CD4-positive, alpha-beta T cell (primary cell): ENCODE measurements at regions not wholly inside any gene's neighbourhood (a gene's known extent, or its start where the extent isn't known, plus 50 kb on each side); places are given as distances from the start of the nearest gene placed in this dataset.

Experiments used
- ATAC-seq: fragments of 200-7000 bp; cut with Tn5 transposase; one replicate; pipeline ENCODE4 v1.10.0; 2022; ENCODE audit warnings: mild to moderate bottlenecking; ENCODE audit not compliant: poor library complexity
- CTCF ChIA-PET: fragments of 350-600 bp; sonication (Branson Sonifier 250); formaldehyde crosslinking; loops from one replicate; lab custom pipeline; 2021; ENCODE audit warnings: antibody characterized with exemption, inconsistent platforms; lab: Charles Lee
- POLR2A ChIA-PET: fragments of 350-600 bp; sonication (Branson Sonifier 250); formaldehyde crosslinking; loops from one replicate; lab custom pipeline; 2021; ENCODE audit warnings: antibody characterized with exemption, inconsistent platforms; lab: Charles Lee
- DNase-seq, 14 experiments: peaks; one replicate each; pipeline ENCODE4 v3.0.0-alpha.2; 2013 to 2020; ENCODE audit warnings: mixed read lengths in 2 of 14
- H3K27ac ChIP-seq, 2 donors: one replicate each; pipeline versions ENCODE4 v1.5.1 to v1.7.0; 2013; ENCODE audit warnings: low read length in 2 of 2, low read depth in 1 of 2, mild to moderate bottlenecking in 1 of 2
- H3K27me3 ChIP-seq, 2 experiments: 1 replicate in 1 of 2; 2 replicates in 1 of 2; pipeline versions ENCODE4 v1.6.1 to v1.7.0; 2013; ENCODE audit warnings: low read length in 2 of 2, control low read depth in 1 of 2, mild to moderate bottlenecking in 1 of 2, moderate library complexity in 1 of 2; ENCODE audit not compliant: insufficient read depth in 2 of 2, control insufficient read depth in 1 of 2
- H3K36me3 ChIP-seq: one replicate; pipeline ENCODE4 v1.6.1; 2013; ENCODE audit warnings: low read length, control low read depth; ENCODE audit not compliant: insufficient read depth
- H3K4me1 ChIP-seq: one replicate; pipeline ENCODE4 v1.6.1; 2013; ENCODE audit warnings: low read length, control low read depth; ENCODE audit not compliant: insufficient read depth
- H3K4me3 ChIP-seq: one replicate; pipeline ENCODE4 v1.5.1; 2013; ENCODE audit warnings: mild to moderate bottlenecking, low read length, moderate library complexity
- H3K9me3 ChIP-seq, 2 experiments: 1 replicate in 1 of 2; 2 replicates in 1 of 2; pipeline versions ENCODE4 v1.6.1 to v1.7.0; 2013; ENCODE audit warnings: low read length in 2 of 2, mild to moderate bottlenecking in 2 of 2, control low read depth in 1 of 2, moderate library complexity in 1 of 2; ENCODE audit not compliant: control insufficient read depth in 1 of 2, insufficient read depth in 1 of 2
- H3K27ac Mint-ChIP-seq: one replicate; pipeline ENCODE4 v1.8.0; 2020; ENCODE audit warnings: mixed read lengths
- H3K27me3 Mint-ChIP-seq: one replicate; pipeline ENCODE4 v1.8.0; 2021; ENCODE audit warnings: mixed read lengths
- H3K36me3 Mint-ChIP-seq: one replicate; pipeline ENCODE4 v1.8.0; 2021; ENCODE audit warnings: low read depth, mixed read lengths
- H3K4me1 Mint-ChIP-seq: one replicate; pipeline ENCODE4 v1.8.0; 2021; ENCODE audit warnings: low read depth, mixed read lengths
- H3K4me3 Mint-ChIP-seq: one replicate; pipeline ENCODE4 v1.8.0; 2020; ENCODE audit warnings: mild to moderate bottlenecking, mixed read lengths
- H3K9me3 Mint-ChIP-seq: one replicate; pipeline ENCODE4 v1.8.0; 2020; ENCODE audit warnings: mixed read lengths
- intact Hi-C, 2 experiments: fragments of 100-400 bp; cut with DNase I in 1 of 2; cut with micrococcal nuclease in 1 of 2; formaldehyde crosslinking; loops; one replicate each; pipeline versions ENCODE4 v1.15.1 to v1.9.0; 2023 to 2025; cut with DNase I, micrococcal nuclease
- TF ChIP-seq, protein P1 (sequence below): fragments of 200-600 bp; IDR thresholded peaks from one replicate; pipeline ENCODE4 v1.8.0; 2022; ENCODE audit warnings: antibody characterized with exemption, mild to moderate bottlenecking

DNA sequence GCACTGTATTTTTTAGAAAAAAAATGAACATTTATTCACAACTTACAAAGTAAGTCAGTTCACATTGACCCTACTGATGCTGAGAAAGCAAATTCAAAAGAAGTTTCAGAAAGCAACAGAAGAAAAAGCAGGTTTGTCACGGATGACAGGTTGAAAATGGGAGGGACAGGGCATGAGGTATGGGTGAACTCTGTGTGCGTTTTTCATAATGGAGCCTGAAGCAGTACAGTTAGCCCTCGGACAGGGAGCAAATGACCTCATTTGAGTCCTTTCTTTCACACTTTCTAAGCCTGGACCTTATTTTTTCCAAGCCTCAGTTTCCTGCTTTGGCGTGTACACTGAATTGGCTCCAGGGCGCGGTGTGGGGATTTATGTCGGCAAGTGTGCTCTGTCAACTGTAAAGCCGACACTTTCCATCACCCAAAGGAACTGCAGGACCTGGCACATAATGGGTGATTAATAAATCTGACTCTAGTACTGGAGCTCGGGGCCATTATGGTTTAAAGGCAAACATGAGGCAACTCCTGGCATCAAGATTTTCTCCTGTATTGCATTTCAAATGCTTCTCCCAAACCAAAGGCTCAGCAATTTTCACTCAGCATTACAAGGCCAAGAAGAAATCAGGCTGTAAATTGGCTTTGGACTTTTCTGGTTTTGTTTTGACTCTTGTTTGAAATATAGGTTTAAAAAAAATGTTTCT, 345.5 kb upstream of the DUSP10 start:
- ChIA-PET CTCF (no interaction called here), POLR2A (no interaction called here)
- Histone ChIP-seq H3K27me3 (no peaks in the 10 kb centered on the region), H3K36me3 (no peaks in the 10 kb centered on the region), H3K4me1 (no peaks in the 10 kb centered on the region), H3K9me3 (peaks cover 0 to 6% of the 10 kb centered on the region in 2 experiments), H3K4me3 (no peak overlapping the region), H3K27ac (no peak overlapping the region)
- no peak for ATAC-seq
- no peaks in the 10 kb centered on the region for H3K9me3 Mint-ChIP-seq
- DNase-seq, result no peak
- no peaks in the 10 kb centered on the region for H3K36me3 Mint-ChIP-seq
- no peak overlapping the region for H3K27ac Mint-ChIP-seq
- TF ChIP-seq, protein P1, sequence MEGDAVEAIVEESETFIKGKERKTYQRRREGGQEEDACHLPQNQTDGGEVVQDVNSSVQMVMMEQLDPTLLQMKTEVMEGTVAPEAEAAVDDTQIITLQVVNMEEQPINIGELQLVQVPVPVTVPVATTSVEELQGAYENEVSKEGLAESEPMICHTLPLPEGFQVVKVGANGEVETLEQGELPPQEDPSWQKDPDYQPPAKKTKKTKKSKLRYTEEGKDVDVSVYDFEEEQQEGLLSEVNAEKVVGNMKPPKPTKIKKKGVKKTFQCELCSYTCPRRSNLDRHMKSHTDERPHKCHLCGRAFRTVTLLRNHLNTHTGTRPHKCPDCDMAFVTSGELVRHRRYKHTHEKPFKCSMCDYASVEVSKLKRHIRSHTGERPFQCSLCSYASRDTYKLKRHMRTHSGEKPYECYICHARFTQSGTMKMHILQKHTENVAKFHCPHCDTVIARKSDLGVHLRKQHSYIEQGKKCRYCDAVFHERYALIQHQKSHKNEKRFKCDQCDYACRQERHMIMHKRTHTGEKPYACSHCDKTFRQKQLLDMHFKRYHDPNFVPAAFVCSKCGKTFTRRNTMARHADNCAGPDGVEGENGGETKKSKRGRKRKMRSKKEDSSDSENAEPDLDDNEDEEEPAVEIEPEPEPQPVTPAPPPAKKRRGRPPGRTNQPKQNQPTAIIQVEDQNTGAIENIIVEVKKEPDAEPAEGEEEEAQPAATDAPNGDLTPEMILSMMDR, result no peak
- no peaks in the 10 kb centered on the region for H3K4me1 Mint-ChIP-seq
- intact Hi-C loops, result no loop called here
- no peak overlapping the region for H3K4me3 Mint-ChIP-seq
- H3K27me3 Mint-ChIP-seq, result peaks cover 21% of the 10 kb centered on the region

DNA sequence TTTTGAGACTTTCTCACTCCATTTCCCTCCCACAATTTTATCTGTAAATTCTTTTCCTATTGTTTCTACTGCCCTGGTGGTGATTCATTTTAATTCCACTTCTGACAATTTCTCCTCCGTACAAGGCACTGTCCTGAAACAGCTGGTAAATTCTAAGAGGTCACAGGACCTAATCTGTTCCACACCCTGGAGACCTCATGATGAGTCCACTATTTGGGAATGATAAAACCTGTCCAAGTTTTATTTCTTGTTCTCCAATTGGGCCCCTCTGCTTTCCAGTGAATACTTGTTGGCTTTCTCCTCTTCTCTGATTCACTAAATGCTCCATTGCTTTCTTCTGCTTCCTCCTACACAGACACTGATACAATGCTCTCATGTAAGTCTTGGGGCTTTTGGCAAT, 343.1 kb upstream of the DUSP10 start:
- ATAC-seq (no peak), DNase-seq (no peak)
- H3K4me1 Mint-ChIP-seq, result no peaks in the 10 kb centered on the region
- no peaks in the 10 kb centered on the region for H3K36me3 Mint-ChIP-seq
- intact Hi-C loops, result no loop called here
- ChIA-PET POLR2A (no interaction called here), CTCF (interaction anchor here (0.8 to 0.9 kb wide), 2 partner anchors 10 to 12 kb away, joined by 3 read pairs; no protein-coding TSS in a partner anchor)
- TF ChIP-seq, protein P1, result no peak
- H3K27me3 Mint-ChIP-seq, result peaks cover 17% of the 10 kb centered on the region
- H3K27ac ChIP-seq, result no peak overlapping the region
- H3K27ac Mint-ChIP-seq, result no peak overlapping the region
- no peaks in the 10 kb centered on the region for H3K4me1 ChIP-seq
- no peaks in the 10 kb centered on the region for H3K27me3 ChIP-seq
- no peaks in the 10 kb centered on the region for H3K36me3 ChIP-seq
- H3K4me3 Mint-ChIP-seq, result no peak overlapping the region
- peaks cover 0 to 6% of the 10 kb centered on the region in 2 experiments for H3K9me3 ChIP-seq
- no peak overlapping the region for H3K4me3 ChIP-seq
- H3K9me3 Mint-ChIP-seq, result no peaks in the 10 kb centered on the region

DNA sequence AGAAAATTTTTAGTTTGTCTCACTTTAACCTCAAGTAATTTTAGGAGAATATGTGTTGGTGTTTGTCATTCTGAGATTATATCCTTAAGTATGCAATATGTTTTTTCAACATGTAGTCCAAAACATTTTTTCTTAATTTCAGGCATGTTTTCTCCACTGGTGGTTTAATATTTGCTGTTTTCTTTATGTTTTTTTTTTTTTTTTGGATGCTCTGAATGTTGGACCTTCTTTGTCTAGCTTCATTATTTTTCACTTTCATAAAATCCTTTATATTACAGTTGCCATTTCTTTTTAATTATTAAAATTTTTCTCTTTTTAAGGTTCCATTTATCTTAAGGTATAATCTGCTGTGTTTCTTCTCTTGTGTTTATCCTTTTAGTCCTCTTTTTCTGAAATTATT, 342.2 kb upstream of the DUSP10 start:
- H3K4me1 ChIP-seq, result no peaks in the 10 kb centered on the region
- no peak overlapping the region for H3K27ac ChIP-seq
- TF ChIP-seq, protein P1, result no peak
- peaks cover 0 to 6% of the 10 kb centered on the region in 2 experiments for H3K9me3 ChIP-seq
- POLR2A ChIA-PET, result no interaction called here
- Mint-ChIP-seq H3K27ac (no peak overlapping the region), H3K4me1 (no peaks in the 10 kb centered on the region), H3K4me3 (no peak overlapping the region), H3K27me3 (peaks cover 10% of the 10 kb centered on the region), H3K36me3 (no peaks in the 10 kb centered on the region), H3K9me3 (no peaks in the 10 kb centered on the region)
- CTCF ChIA-PET, result no interaction called here
- no peak for DNase-seq
- H3K4me3 ChIP-seq, result no peak overlapping the region
- no peak for ATAC-seq
- H3K27me3 ChIP-seq, result no peaks in the 10 kb centered on the region
- intact Hi-C loops, result no loop called here
- H3K36me3 ChIP-seq, result no peaks in the 10 kb centered on the region
